HCT116 (cell line): ENCODE measurements at regions not wholly inside any gene's neighbourhood (a gene's known extent, or its start where the extent isn't known, plus 50 kb on each side); places are given as distances from the start of the nearest gene placed in this dataset.

Experiments used
- ATAC-seq: fragments of 200-7000 bp; cut with Tn5 transposase; 2 replicates; pipeline ENCODE4 v1.9.1; 2020; ENCODE audit warnings: mild to moderate bottlenecking, moderate library complexity
- BruUV-seq: library from RNA; stranded (reverse); fragments of 400-500 nt; replicated peaks from 2 replicates; lab custom pipeline; 2021; lab: Mats Ljungman, UMichigan
- CTCF ChIA-PET: fragments of 300-600 bp; sonication (Branson Sonifier 250); formaldehyde crosslinking; loops from one replicate; lab custom pipeline; 2021; ENCODE audit warnings: antibody characterized with exemption; lab: Charles Lee
- POLR2A ChIA-PET: fragments of 300-600, 350-600 bp; sonication (Branson Sonifier 250); formaldehyde crosslinking; loops from one replicate; lab custom pipeline; 2021; ENCODE audit warnings: antibody characterized with exemption; lab: Charles Lee
- RAD21 ChIA-PET, 2 experiments: fragments of 300-600 bp; sonication (Branson Sonifier 250); formaldehyde crosslinking; loops; one replicate each; lab custom pipeline; 2023; ENCODE audit warnings: low total read pairs in 2 of 2; ENCODE audit not compliant: uncharacterized antibody in 2 of 2, unreplicated experiment in 2 of 2, low non-redundant PET in 1 of 2; lab: Charles Lee
- DNase-seq: peaks from one replicate; pipeline ENCODE4 v3.0.0-alpha.2; 2010; ENCODE audit warnings: low read depth, low spot score
- H2AFZ ChIP-seq: fragments of 200-600 bp; shearing (Covaris generic), sonication (generic); 2 replicates; pipeline ENCODE4 v1.6.1; 2017; ENCODE audit warnings: low read depth, mixed run types, mixed read lengths, antibody characterized with exemption, low read length; ENCODE audit not compliant: poor library complexity, severe bottlenecking
- H3K27ac ChIP-seq: 2 replicates; pipeline ENCODE4 v1.5.1; 2012; ENCODE audit warnings: low read depth, low read length
- H3K27me3 ChIP-seq: fragments of 200-600 bp; sonication (generic); 2 replicates; pipeline ENCODE4 v1.6.1; 2016; ENCODE audit warnings: mixed run types, low read length, mixed read lengths; ENCODE audit not compliant: insufficient read depth
- H3K36me3 ChIP-seq, 2 experiments: fragments of 200-500 bp in 1 of 2; fragments of 200-600 bp in 1 of 2; sonication (Bioruptor generic) in 1 of 2; sonication (generic) in 1 of 2; 2 replicates each; pipeline versions ENCODE4 v1.5.1 to v1.6.1; 2014 to 2016; ENCODE audit warnings: low read length in 2 of 2, inconsistent platforms in 1 of 2, mixed read lengths in 1 of 2, mixed run types in 1 of 2; ENCODE audit not compliant: insufficient read depth in 2 of 2, control insufficient read depth in 1 of 2
- H3K4me1 ChIP-seq, 2 experiments: fragments of 200-600 bp in 1 of 2; sonication (generic) in 1 of 2; 2 replicates each; pipeline versions ENCODE4 v1.5.1 to v1.6.1; 2012 to 2017; ENCODE audit warnings: low read length in 2 of 2, inconsistent platforms in 1 of 2, mild to moderate bottlenecking in 1 of 2, mixed read lengths in 1 of 2, mixed run types in 1 of 2, moderate library complexity in 1 of 2; ENCODE audit not compliant: insufficient read depth in 2 of 2, control insufficient read depth in 1 of 2
- H3K4me2 ChIP-seq: fragments of 200-600 bp; sonication (generic); 2 replicates; pipeline ENCODE4 v1.6.1; 2017; ENCODE audit warnings: mixed run types, low read length, mixed read lengths
- H3K4me3 ChIP-seq, 2 experiments: fragments of 200-600 bp in 1 of 2; sonication (generic) in 1 of 2; replicated peaks in 1 of 2; 2 replicates each; pipeline ENCODE4 v1.5.1; 2011 to 2016; ENCODE audit warnings: low read length in 2 of 2, control low read depth in 1 of 2, low read depth in 1 of 2, mild to moderate bottlenecking in 1 of 2, mixed read lengths in 1 of 2, mixed run types in 1 of 2
- H3K79me2 ChIP-seq: fragments of 200-600 bp; sonication (generic); 2 replicates; pipeline ENCODE4 v1.6.1; 2017; ENCODE audit warnings: mild to moderate bottlenecking, mixed run types, low read length, moderate library complexity, mixed read lengths; ENCODE audit not compliant: insufficient read depth
- H3K9ac ChIP-seq: fragments of 200-600 bp; sonication (generic); 2 replicates; pipeline ENCODE4 v1.6.1; 2016; ENCODE audit warnings: low read length, mixed read lengths
- H3K9me2 ChIP-seq: fragments of 200-600 bp; sonication (generic), shearing (Covaris generic); 2 replicates; pipeline ENCODE4 v1.6.1; 2017; ENCODE audit warnings: mixed run types, mild to moderate bottlenecking, moderate library complexity; ENCODE audit not compliant: insufficient read depth
- H3K9me3 ChIP-seq, 2 experiments: fragments of 200-500 bp in 1 of 2; fragments of 200-600 bp in 1 of 2; sonication (Bioruptor generic) in 1 of 2; sonication (generic) in 1 of 2; 2 replicates each; pipeline ENCODE4 v1.6.1; 2014 to 2017; ENCODE audit warnings: low read length in 2 of 2, mixed read lengths in 2 of 2, inconsistent platforms in 1 of 2, low read depth in 1 of 2, mild to moderate bottlenecking in 1 of 2, mixed run types in 1 of 2, moderate library complexity in 1 of 2; ENCODE audit not compliant: control insufficient read depth in 1 of 2, insufficient read depth in 1 of 2
- H4K20me1 ChIP-seq: fragments of 200-600 bp; sonication (generic), shearing (Covaris generic); 2 replicates; pipeline ENCODE4 v1.6.1; 2017; ENCODE audit warnings: mixed run types, mild to moderate bottlenecking, moderate library complexity; ENCODE audit not compliant: insufficient read depth
- EGR1 ChIP-seq: IDR thresholded peaks from 2 replicates; pipeline ENCODE4 v1.6.1; 2012; ENCODE audit warnings: low read depth
- EZH2phosphoT487 ChIP-seq: fragments of 200-600 bp; IDR thresholded peaks from 2 replicates; pipeline ENCODE4 v1.6.1; 2018; ENCODE audit warnings: antibody characterized with exemption, borderline replicate concordance
- POLR2AphosphoS5 ChIP-seq: IDR thresholded peaks from 2 replicates; pipeline ENCODE4 v1.6.1; 2011; ENCODE audit warnings: mild to moderate bottlenecking, low read depth, low read length, moderate library complexity
- RAD21 ChIP-seq: IDR thresholded peaks from 2 replicates; pipeline ENCODE4 v1.6.1; 2012; ENCODE audit warnings: low read depth, mild to moderate bottlenecking
- SP1 ChIP-seq: IDR thresholded peaks from 2 replicates; pipeline ENCODE4 v1.6.1; 2012; ENCODE audit warnings: low read depth
- ZFX ChIP-seq: fragments of 450-650 bp; IDR thresholded peaks from 2 replicates; pipeline ENCODE4 v1.6.1; 2017
- intact Hi-C: fragments of 100-400 bp; cut with micrococcal nuclease; formaldehyde crosslinking; loops from 2 replicates; pipeline ENCODE4 v1.10.0; 2022
- TF ChIP-seq, protein P1 (sequence below): IDR thresholded peaks from 2 replicates; pipeline ENCODE4 v1.6.1; 2012
- TF ChIP-seq, protein P2 (sequence below): IDR thresholded peaks from 2 replicates; pipeline ENCODE4 v1.6.1; 2011; ENCODE audit warnings: mild to moderate bottlenecking, low read length, moderate library complexity; ENCODE audit not compliant: insufficient replicate concordance; ENCODE audit errors: extremely low read depth
- TF ChIP-seq, protein P3 (sequence below): IDR thresholded peaks from 2 replicates; pipeline ENCODE4 v1.6.1; 2012; ENCODE audit warnings: low read depth

DNA sequence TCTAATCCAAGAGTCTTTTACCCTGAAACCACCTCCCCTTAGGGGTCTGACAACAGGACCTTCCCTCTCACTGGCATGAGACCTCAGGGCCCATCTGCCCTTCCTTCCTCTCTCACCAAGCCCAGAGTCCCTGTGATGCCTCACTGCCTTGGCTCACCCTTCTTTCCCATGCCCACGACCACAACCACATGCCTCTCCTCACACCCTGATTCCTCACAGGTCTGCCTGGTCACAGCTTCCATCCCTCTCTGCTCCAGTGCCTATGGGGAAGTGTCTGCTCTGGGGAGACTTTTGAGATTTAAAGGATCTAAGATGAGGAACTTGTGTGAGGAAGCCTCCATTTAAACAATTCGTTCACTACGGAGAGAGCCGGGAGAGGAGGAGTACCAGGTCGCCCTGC, 98.9 kb upstream of the SH3BP4 start:
- Histone ChIP-seq H3K27me3 (no peaks in the 10 kb centered on the region), H3K4me1 (no peaks in the 10 kb centered on the region), H3K9ac (no peak overlapping the region), H2AFZ (no peak overlapping the region), H3K27ac (no peak overlapping the region), H3K9me3 (no peaks in the 10 kb centered on the region), H3K4me3 (no peak overlapping the region), H3K36me3 (no peaks in the 10 kb centered on the region), H3K4me2 (no peak overlapping the region), H3K9me2 (no peaks in the 10 kb centered on the region), H4K20me1 (no peaks in the 10 kb centered on the region), H3K79me2 (no peaks in the 10 kb centered on the region)
- TF ChIP-seq, protein P1, sequence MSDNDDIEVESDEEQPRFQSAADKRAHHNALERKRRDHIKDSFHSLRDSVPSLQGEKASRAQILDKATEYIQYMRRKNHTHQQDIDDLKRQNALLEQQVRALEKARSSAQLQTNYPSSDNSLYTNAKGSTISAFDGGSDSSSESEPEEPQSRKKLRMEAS = no peak
- TF ChIP-seq RAD21 (no peak), EZH2phosphoT487 (no peak), EGR1 (no peak), ZFX (no peak), SP1 (no peak), POLR2AphosphoS5 (no peak)
- TF ChIP-seq, protein P2, sequence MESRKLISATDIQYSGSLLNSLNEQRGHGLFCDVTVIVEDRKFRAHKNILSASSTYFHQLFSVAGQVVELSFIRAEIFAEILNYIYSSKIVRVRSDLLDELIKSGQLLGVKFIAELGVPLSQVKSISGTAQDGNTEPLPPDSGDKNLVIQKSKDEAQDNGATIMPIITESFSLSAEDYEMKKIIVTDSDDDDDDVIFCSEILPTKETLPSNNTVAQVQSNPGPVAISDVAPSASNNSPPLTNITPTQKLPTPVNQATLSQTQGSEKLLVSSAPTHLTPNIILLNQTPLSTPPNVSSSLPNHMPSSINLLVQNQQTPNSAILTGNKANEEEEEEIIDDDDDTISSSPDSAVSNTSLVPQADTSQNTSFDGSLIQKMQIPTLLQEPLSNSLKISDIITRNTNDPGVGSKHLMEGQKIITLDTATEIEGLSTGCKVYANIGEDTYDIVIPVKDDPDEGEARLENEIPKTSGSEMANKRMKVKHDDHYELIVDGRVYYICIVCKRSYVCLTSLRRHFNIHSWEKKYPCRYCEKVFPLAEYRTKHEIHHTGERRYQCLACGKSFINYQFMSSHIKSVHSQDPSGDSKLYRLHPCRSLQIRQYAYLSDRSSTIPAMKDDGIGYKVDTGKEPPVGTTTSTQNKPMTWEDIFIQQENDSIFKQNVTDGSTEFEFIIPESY = no peak
- TF ChIP-seq, protein P3, sequence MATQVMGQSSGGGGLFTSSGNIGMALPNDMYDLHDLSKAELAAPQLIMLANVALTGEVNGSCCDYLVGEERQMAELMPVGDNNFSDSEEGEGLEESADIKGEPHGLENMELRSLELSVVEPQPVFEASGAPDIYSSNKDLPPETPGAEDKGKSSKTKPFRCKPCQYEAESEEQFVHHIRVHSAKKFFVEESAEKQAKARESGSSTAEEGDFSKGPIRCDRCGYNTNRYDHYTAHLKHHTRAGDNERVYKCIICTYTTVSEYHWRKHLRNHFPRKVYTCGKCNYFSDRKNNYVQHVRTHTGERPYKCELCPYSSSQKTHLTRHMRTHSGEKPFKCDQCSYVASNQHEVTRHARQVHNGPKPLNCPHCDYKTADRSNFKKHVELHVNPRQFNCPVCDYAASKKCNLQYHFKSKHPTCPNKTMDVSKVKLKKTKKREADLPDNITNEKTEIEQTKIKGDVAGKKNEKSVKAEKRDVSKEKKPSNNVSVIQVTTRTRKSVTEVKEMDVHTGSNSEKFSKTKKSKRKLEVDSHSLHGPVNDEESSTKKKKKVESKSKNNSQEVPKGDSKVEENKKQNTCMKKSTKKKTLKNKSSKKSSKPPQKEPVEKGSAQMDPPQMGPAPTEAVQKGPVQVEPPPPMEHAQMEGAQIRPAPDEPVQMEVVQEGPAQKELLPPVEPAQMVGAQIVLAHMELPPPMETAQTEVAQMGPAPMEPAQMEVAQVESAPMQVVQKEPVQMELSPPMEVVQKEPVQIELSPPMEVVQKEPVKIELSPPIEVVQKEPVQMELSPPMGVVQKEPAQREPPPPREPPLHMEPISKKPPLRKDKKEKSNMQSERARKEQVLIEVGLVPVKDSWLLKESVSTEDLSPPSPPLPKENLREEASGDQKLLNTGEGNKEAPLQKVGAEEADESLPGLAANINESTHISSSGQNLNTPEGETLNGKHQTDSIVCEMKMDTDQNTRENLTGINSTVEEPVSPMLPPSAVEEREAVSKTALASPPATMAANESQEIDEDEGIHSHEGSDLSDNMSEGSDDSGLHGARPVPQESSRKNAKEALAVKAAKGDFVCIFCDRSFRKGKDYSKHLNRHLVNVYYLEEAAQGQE = no peak
- ATAC-seq (no peak), DNase-seq (no peak)
- BruUV-seq = no TSS peak
- ChIA-PET CTCF (no interaction called here), POLR2A (no interaction called here), RAD21 (no interaction called here)
- intact Hi-C loops = no loop called here
